GM21515 (cell line): ENCODE measurements at regions not wholly inside any gene's neighbourhood (a gene's known extent, or its start where the extent isn't known, plus 50 kb on each side); places are given as distances from the start of the nearest gene placed in this dataset.
"Not testable (repeated sequence)": the region's sequence is repeated elsewhere in the genome, so short reads cannot be mapped to it uniquely, and the experiment has no call there.

Source experiments
- ATAC-seq: cut with Tn5 transposase; IDR thresholded peaks from one replicate; pipeline ENCODE4 v1.9.1; 2021; ENCODE audit not compliant: unreplicated experiment

GRCh38 chr21:28877318-28877884 is 115.3 kb downstream of the LTN1 start:
- no peak for ATAC-seq

GRCh38 chr21:28875078-28875477 is 117.6 kb downstream of the LTN1 start:
- no peak for ATAC-seq

DNA sequence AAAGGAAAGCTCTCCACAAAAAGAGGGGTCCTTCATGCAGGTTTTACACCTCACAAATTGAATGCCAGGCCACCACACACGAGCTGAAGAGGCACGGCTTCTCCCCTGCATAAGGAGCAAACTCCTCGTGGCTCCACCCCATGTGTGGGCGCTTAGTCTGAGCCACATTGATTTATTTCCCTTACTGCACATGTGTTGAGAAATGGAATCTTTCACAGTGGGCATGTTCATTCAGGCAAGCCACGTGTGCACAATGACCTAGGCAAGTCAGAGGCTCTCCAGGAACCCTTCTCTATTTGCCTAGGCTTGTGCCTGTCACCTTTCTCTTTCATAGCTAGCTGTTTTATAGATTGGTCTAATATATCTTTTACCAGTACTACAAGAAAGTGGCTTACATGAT is 120.5 kb downstream of the LTN1 start:
- no peak for ATAC-seq

- no peak for ATAC-seq
These were observed 121.2 kb downstream of the LTN1 start for GRCh38 chr21:28871388-28872010.

DNA sequence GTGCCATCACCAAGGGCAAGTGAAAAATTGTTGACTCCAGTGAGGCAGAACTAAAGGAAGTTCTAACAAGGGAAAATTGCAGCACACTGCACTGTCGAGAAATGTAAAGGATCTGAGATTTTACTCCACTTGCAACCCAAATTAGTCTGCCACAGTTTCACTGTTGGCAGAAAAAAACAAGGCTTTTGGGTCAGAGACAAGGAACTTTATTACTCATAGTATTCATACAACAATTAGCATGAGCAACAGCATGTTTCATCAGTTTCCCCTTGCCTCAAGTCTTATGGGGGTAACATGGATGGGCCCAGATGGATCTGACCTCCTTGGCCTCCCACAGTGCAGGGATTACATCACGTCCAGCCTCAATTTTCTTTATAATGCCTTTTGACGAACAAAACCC is 125.3 kb downstream of the LTN1 start:
- ATAC-seq = no peak

- ATAC-seq = no peak
These were observed 127.0 kb downstream of the LTN1 start for GRCh38 chr21:28865488-28866186.

DNA sequence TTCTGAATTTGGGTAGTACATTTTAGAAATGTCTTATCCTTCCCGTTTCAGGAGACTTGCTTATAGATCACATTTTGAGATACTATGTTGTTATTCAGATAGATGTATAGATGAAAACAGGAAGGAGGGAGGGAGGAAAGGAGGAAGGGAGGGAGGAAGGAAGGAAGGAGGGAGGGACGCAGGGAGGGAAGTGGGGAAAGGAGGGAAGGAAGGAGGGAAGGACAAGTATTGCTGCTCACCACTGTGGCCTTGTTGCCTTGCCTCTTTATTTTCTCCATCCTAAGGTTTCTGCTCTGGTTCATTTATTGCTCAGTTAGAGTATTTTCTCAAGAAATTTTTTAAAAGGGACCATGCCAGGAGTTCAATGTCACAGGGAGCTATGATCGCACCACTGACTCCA is 134.3 kb downstream of the LTN1 start:
- ATAC-seq = no peak

DNA sequence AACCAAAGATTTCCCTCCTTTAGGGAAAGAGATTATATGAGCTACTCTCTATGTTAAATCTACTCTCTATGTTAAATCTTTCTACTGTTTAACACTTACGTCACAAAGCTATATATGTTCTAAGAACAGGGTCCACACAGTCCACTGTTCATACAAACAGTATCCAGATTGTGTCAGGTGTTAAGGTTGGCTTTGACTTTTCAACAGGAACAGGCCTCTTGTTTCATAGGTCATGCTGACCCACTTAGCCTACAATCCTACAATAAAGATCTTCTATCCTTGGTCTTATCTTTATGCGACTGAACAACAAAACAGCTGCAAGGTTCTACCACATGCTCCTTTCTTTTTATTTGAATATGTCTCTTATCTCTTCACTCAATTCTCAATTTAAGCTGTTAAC is 134.9 kb downstream of the LTN1 start:
- ATAC-seq = no peak

GRCh38 chr21:28856588-28857250 is 136.0 kb downstream of the LTN1 start:
- ATAC-seq = no peak

DNA sequence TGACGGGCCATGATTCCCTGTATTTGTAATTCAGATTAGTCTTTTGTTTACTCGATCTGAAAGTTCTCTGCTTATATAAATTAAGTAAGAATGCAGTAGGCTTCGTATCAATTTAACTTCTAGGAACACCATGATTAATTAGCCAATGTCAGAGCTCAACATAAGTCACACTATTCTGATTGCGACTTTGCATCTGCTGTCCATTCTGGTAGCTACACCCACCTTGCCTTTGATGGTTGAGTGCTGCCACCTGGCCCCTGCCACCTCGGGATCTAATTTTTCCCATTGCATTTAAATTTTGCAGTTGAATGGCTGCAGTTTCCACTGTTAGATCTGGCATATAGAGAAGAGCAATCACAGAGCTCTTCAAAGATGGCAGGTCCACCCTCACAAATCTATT is 140.0 kb downstream of the LTN1 start:
- no peak for ATAC-seq

GRCh38 chr21:28851645-28852044 is 141.0 kb downstream of the LTN1 start:
- ATAC-seq = no peak

DNA sequence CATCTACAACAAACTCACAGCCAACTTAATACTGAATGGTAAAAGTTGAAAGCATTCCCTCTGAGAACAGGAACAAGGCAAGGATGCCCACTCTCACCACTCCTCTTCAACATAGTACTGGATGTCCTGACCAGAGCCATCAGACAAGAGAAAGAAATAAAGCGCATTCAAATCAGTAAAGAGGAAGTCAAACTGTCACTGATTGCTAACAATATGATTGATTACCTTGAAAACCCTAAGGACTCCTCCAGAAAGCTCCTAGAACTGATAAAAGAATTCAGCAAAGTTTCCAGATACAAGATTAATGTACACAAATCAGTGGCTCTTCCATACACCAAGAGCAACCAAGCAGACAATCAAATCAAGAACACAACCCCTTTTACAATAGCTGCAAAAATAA is 153.4 kb downstream of the LTN1 start:
- not testable (repeated sequence) for ATAC-seq

- ATAC-seq = not testable (repeated sequence)
These were observed 155.3 kb downstream of the LTN1 start for GRCh38 chr21:28837426-28837825.

GRCh38 chr21:28836588-28836987 is 156.1 kb downstream of the LTN1 start:
- not testable (repeated sequence) for ATAC-seq

- ATAC-seq = no peak
These were observed 158.1 kb downstream of the LTN1 start for GRCh38 chr21:28834335-28835238.

- no peak for ATAC-seq
These were observed 159.1 kb downstream of the LTN1 start for GRCh38 chr21:28833609-28834008.

GRCh38 chr21:28833182-28833581 is 159.5 kb downstream of the LTN1 start:
- ATAC-seq = no peak

DNA sequence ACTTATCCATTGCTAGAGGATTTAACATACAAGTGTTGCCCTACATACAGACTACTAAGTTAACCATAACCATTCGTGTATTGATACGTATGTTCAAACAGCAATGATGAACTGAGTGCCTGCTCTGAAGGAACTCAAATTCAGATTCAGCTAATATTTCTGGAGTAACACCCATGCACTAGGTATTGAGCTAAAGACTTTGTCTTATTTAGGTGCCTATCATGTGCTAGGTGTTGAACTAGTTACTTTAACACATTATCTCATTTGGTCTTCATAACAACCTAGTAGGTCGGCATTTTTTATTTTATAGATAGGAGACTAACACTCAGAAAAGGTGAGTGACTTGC is 160.0 kb downstream of the LTN1 start:
- ATAC-seq = no peak

GRCh38 chr21:28832013-28832714 is 160.5 kb downstream of the LTN1 start:
- ATAC-seq = no peak

GRCh38 chr21:28828981-28829380 is 163.7 kb downstream of the LTN1 start:
- no peak for ATAC-seq
